Activated T-cell treated with anti-CD3 and anti-CD28 coated beads, Interleukin-2, amount 50 U/mL, for 4 hours (primary cell): ENCODE measurements at regions not wholly inside any gene's neighbourhood (a gene's known extent, or its start where the extent isn't known, plus 50 kb on each side); places are given as distances from the start of the nearest gene placed in this dataset.
"Not testable (repeated sequence)": the region's sequence is repeated elsewhere in the genome, so short reads cannot be mapped to it uniquely, and the experiment has no call there.

Experiments used
- ATAC-seq, 2 donors: fragments of 200-7000 bp; cut with Tn5 transposase; one replicate each; pipeline ENCODE4 v1.10.0; 2021
- DNase-seq: peaks from one replicate; pipeline ENCODE4 v3.0.0-alpha.2; 2020
- H3K27me3 Mint-ChIP-seq: one replicate; pipeline ENCODE4 v1.8.0; 2021; ENCODE audit warnings: low read depth, mixed read lengths
- H3K36me3 Mint-ChIP-seq: one replicate; pipeline ENCODE4 v1.8.0; 2022; ENCODE audit warnings: mixed read lengths; ENCODE audit not compliant: insufficient read depth
- H3K4me1 Mint-ChIP-seq: one replicate; pipeline ENCODE4 v1.8.0; 2021; ENCODE audit warnings: low read depth, mixed read lengths
- H3K4me3 Mint-ChIP-seq: one replicate; pipeline ENCODE4 v1.8.0; 2021; ENCODE audit warnings: mild to moderate bottlenecking, moderate library complexity, mixed read lengths
- H3K9me3 Mint-ChIP-seq: one replicate; pipeline ENCODE4 v1.8.0; 2021; ENCODE audit warnings: mixed read lengths

GRCh38 chr3:6406923-6407322 lies 454.0 kb upstream of the GRM7 start:
- not testable (repeated sequence) for ATAC-seq, H3K4me3 Mint-ChIP-seq, H3K4me1 Mint-ChIP-seq, H3K9me3 Mint-ChIP-seq, H3K36me3 Mint-ChIP-seq, DNase-seq, H3K27me3 Mint-ChIP-seq

GRCh38 chr3:6416049-6416661 lies 444.8 kb upstream of the GRM7 start:
- ATAC-seq, result no peak
- Mint-ChIP-seq H3K4me3 (no peak overlapping the region), H3K4me1 (no peaks in the 10 kb centered on the region), H3K9me3 (peaks cover 4% of the 10 kb centered on the region), H3K27me3 (no peaks in the 10 kb centered on the region), H3K36me3 (no peaks in the 10 kb centered on the region)
- DNase-seq, result no peak

- no peak overlapping the region for H3K4me3 Mint-ChIP-seq
- no peaks in the 10 kb centered on the region for H3K4me1 Mint-ChIP-seq
- peaks cover 4% of the 10 kb centered on the region for H3K9me3 Mint-ChIP-seq
- no peaks in the 10 kb centered on the region for H3K36me3 Mint-ChIP-seq
- H3K27me3 Mint-ChIP-seq, result no peaks in the 10 kb centered on the region
- no peak for ATAC-seq
- DNase-seq, result no peak
Measured at GRCh38 chr3:6417174-6417573, 443.7 kb upstream of the GRM7 start.

DNA sequence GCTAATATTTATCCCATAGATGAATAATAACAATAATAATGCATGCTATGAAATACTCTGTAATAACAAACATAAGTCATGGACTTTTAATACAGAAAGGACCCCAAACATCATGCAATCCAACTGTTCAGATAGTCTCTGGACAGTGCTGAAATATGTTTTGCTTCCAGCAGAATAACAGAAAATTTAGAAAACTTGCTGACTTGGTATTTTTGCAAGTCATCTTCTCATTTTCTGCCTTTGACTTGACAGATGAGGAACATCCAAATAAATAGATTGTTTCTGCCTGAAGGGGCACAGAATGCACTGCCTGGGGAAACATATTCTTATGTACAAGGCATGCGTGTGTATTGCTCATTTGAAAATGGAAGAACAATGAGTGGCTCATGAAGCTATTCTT lies 442.4 kb upstream of the GRM7 start:
- Mint-ChIP-seq H3K27me3 (no peaks in the 10 kb centered on the region), H3K4me3 (no peak overlapping the region), H3K9me3 (peaks cover 8% of the 10 kb centered on the region), H3K36me3 (no peaks in the 10 kb centered on the region), H3K4me1 (no peaks in the 10 kb centered on the region)
- ATAC-seq (no peak), DNase-seq (no peak)

DNA sequence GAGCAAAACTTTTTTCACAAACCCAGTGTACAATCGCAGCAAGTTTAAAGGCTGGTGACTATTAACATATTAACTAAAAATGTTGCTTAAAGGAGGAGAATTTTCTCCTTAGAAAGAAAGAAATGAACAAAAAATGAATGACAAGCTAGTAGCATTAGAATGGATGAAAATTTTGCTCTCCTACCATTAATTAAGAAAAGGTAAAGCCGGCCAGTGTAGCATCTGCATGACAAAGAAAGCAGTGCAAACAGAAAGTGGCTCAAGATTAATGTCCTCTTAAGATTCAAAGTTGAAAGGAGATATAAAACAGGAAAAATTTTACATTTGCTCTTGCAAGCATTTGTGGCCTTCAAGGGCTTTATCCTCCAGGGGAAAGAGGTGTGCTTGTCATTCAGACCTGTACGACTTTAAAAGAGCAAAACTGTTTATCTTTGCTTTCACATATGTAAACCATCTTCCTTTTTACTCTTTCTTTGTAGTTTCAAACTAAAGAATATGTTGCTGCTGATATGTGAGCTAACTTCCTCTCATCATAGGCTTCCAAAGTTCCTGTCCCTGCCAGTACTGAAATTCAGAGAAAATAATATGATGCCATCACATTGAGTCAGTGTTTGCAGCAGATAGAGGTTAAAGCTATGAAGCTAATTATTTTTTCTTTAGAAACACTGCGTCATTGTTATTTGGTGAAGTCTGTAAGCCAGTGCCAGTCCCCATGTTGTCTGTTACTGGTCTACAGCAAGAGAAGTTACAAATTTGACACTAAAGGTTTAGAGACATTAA lies 439.1 kb upstream of the GRM7 start:
- Mint-ChIP-seq H3K27me3 (no peaks in the 10 kb centered on the region), H3K4me3 (no peak overlapping the region), H3K4me1 (no peaks in the 10 kb centered on the region), H3K9me3 (peaks cover 34% of the 10 kb centered on the region), H3K36me3 (no peaks in the 10 kb centered on the region)
- DNase-seq, result no peak
- ATAC-seq, result no peak

- Mint-ChIP-seq H3K4me1 (no peaks in the 10 kb centered on the region), H3K27me3 (no peaks in the 10 kb centered on the region), H3K9me3 (peaks cover 37% of the 10 kb centered on the region), H3K36me3 (no peaks in the 10 kb centered on the region), H3K4me3 (no peak overlapping the region)
- no peak for ATAC-seq
- no peak for DNase-seq
Measured at GRCh38 chr3:6425289-6425820, 435.6 kb upstream of the GRM7 start.

- DNase-seq, ATAC-seq, H3K4me3 Mint-ChIP-seq, H3K27me3 Mint-ChIP-seq, H3K36me3 Mint-ChIP-seq, H3K4me1 Mint-ChIP-seq: not testable (repeated sequence)
- peaks cover 36% of the 10 kb centered on the region for H3K9me3 Mint-ChIP-seq
Measured at GRCh38 chr3:6428276-6428675, 432.6 kb upstream of the GRM7 start.

DNA sequence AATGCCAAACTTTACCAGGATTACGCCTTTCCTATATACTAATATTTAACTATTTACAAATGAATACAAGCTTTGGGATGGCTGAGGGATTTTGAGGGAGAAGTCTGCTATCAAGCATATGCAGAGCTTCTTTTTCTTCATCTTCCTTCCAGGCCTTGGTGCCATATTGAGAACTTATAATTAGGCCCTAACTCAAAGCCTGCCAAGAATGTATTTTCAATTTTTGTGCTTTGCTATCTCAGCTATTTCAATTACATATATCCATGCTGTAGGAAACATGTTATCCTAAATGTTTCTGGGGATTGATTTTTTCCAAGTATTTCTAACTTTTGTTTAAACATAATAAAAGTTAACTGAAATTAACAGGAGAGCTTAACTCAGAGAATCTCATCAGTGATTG lies 425.0 kb upstream of the GRM7 start:
- Mint-ChIP-seq H3K4me3 (no peak overlapping the region), H3K4me1 (no peaks in the 10 kb centered on the region), H3K36me3 (no peaks in the 10 kb centered on the region), H3K9me3 (peaks cover 8% of the 10 kb centered on the region), H3K27me3 (no peaks in the 10 kb centered on the region)
- ATAC-seq, result no peak
- DNase-seq, result no peak

GRCh38 chr3:6437631-6438030 lies 423.3 kb upstream of the GRM7 start:
- Mint-ChIP-seq H3K36me3 (no peaks in the 10 kb centered on the region), H3K4me1 (no peaks in the 10 kb centered on the region), H3K27me3 (no peaks in the 10 kb centered on the region), H3K4me3 (no peak overlapping the region), H3K9me3 (peaks cover 5% of the 10 kb centered on the region)
- no peak for ATAC-seq
- DNase-seq, result no peak

DNA sequence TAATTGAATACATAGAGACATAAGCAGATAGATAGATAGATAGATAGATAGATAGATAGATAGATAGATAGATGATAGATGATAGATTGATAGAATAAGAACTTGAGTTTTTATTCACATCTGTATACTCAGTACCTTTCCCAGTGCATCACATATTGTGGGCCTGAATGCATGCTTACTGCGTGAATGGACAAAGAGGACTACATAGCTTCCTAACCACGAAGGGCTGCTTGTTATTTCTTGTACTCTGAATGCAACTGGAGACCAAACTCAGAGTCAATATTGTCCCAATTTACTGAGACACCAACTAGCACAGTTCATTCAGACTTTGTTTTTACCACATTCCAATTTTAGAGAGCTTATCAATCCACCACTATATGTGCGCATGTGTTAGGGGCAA lies 422.9 kb upstream of the GRM7 start:
- H3K4me3 Mint-ChIP-seq, result no peak overlapping the region
- no peak for DNase-seq
- no peaks in the 10 kb centered on the region for H3K27me3 Mint-ChIP-seq
- peaks cover 5% of the 10 kb centered on the region for H3K9me3 Mint-ChIP-seq
- ATAC-seq, result no peak
- H3K36me3 Mint-ChIP-seq, result no peaks in the 10 kb centered on the region
- H3K4me1 Mint-ChIP-seq, result no peaks in the 10 kb centered on the region

DNA sequence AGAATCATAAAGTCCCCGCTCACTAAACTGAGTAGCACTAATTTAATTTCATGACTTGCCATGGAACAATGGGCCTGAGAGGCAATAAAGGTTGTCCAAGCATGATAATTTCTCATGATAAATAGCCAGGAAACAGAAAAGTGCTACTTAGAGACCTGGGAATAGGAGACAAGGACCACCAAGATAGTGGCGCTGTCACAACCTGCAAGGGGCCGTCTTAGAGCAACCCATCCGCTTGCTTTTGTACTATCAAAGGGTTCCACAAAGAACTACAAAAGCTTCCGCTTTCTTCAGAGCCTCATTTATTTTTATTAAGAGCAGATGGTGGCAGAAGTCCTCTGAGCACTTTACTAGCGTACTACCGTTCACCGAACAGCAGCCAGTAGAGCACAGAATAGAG lies 421.7 kb upstream of the GRM7 start:
- Mint-ChIP-seq H3K4me1 (no peaks in the 10 kb centered on the region), H3K36me3 (no peaks in the 10 kb centered on the region), H3K27me3 (no peaks in the 10 kb centered on the region), H3K9me3 (no peaks in the 10 kb centered on the region), H3K4me3 (no peak overlapping the region)
- ATAC-seq (no peak), DNase-seq (no peak)

GRCh38 chr3:6439824-6440223 lies 421.1 kb upstream of the GRM7 start:
- no peaks in the 10 kb centered on the region for H3K36me3 Mint-ChIP-seq
- H3K27me3 Mint-ChIP-seq, result no peaks in the 10 kb centered on the region
- H3K4me1 Mint-ChIP-seq, result no peaks in the 10 kb centered on the region
- no peaks in the 10 kb centered on the region for H3K9me3 Mint-ChIP-seq
- no peak for ATAC-seq
- no peak overlapping the region for H3K4me3 Mint-ChIP-seq
- no peak for DNase-seq

DNA sequence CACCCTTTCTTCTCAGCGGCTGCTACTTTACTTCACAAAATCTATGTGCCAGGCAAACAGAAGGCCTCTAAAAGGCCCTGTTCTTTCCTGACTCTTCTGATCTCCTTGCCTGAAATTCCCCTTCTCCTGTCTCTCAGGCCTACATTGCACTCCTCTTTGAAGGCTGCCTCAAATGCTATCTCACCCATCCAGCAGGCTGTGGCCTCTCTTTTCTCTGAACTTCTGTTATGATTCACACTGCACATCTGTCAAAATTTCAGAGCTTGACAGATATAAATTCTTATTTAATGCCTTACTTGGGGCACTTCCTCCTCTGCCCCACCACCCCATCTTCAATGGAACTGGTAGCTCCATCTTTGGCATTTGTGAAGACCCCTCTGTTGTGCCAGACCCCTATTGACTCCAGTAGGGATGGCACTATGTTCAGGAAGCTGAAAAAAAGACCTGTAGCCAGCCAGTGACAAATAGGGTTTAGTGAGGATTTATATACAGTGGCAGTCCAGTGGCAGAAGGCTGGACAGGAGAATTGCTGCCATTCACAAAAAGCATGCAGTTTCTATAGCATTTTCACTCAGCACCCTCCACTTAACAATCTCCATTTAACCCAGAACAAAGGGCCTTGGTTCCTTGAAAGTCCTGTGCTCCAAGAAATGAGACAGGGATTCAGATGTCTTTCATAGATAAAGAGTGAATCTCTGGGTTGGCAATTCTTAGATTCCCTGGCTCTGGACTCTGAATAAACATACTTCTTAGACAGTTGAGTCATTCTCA lies 415.8 kb upstream of the GRM7 start:
- no peaks in the 10 kb centered on the region for H3K27me3 Mint-ChIP-seq
- H3K9me3 Mint-ChIP-seq, result no peaks in the 10 kb centered on the region
- ATAC-seq (no peak), DNase-seq (no peak)
- no peak overlapping the region for H3K4me3 Mint-ChIP-seq
- H3K4me1 Mint-ChIP-seq, result no peaks in the 10 kb centered on the region
- H3K36me3 Mint-ChIP-seq, result no peaks in the 10 kb centered on the region

DNA sequence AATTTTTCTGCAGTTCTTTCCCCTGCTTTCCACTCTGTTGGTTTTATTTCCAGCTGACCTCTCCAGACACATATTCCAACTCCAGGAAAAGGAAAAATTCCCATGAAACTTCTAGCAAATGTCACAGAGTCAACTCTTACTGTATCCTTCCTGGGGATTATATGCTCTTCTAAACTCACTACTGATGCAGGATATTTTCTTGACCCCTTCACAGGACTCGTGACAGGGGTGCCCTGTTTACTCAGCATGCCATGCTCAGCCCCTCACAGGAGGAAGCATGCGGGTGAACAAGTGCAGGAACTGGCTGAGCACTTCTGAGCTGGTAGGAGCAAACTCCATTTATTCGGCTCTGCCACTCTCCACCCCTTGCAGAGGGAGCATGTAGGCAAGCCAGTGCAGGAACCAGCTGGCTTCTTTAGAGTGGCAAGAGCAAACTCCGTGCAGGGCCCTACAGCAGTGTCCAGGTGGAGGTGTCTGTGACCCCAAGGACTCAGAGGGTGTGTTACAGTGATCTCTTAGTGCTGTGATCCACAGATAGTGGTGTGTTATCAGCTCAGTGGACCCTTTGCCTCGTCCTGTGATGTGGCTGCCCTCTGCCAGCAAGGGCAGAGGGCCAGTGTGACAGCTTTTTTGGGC lies 413.6 kb upstream of the GRM7 start:
- Mint-ChIP-seq H3K4me3 (no peak overlapping the region), H3K36me3 (no peaks in the 10 kb centered on the region), H3K4me1 (no peaks in the 10 kb centered on the region), H3K9me3 (peaks cover 5% of the 10 kb centered on the region), H3K27me3 (no peaks in the 10 kb centered on the region)
- ATAC-seq (no peak), DNase-seq (no peak)
